ENCODE measurements at regions not wholly inside any gene's neighbourhood (a gene's known extent, or its start where the extent isn't known, plus 50 kb on each side); places are given as distances from the start of the nearest gene placed in this dataset.

DNA sequence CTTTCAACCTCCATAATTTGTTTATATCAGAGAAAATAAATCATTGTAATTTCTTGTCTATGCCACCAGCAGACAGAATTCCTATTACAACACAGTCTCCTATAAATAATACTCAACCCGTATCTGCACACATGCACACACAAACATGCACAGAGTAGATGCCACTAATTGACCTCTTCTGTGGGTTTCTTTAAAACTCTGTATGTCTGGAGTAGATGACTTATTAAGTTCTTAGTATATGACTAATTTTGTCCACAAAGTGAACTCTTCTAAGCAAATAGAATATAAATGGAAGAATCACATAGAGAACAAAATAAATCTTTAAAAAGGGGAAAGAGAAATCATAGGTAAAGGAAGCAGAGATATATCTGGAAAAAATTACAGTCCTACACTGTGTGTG is 452.3 kb downstream of the MTRR start:
- no peak for DNase-seq
- 73 to 95% (median 91%) methylated on average over 1 of the region's 1 CpG for WGBS, 4 donors

DNA sequence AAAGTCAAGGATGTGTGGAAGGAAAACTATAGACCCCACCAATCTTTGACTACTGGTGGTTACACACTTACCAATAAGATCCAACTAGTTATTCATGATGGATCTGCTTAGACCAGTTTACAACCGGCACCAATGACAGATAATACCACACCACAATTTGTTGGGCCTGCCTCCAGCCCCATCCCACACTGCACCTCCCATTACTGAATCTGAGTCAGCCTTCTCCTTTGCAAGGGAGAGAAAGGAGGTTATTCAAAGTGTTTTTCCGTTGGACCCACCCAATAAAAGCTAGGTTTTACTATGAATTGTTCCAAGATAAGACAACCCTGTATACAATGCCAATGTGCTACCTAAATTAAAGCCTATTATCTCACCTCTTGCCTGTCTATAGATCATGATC is 453.5 kb downstream of the MTRR start:
- Histone ChIP-seq H3K9me3 (no peaks in the 10 kb centered on the region), H3K36me3 (no peaks in the 10 kb centered on the region), H3K27ac (no peak overlapping the region), H3K27me3 (no peaks in the 10 kb centered on the region), H3K4me3 (no peak overlapping the region), H3K4me1 (no peaks in the 10 kb centered on the region)
- ATAC-seq (no peak), DNase-seq (no peak)
- 59 to 66% (median 66%) methylated on average over 2 of the region's 2 CpGs for WGBS, 4 donors
- TF ChIP-seq, protein P1, sequence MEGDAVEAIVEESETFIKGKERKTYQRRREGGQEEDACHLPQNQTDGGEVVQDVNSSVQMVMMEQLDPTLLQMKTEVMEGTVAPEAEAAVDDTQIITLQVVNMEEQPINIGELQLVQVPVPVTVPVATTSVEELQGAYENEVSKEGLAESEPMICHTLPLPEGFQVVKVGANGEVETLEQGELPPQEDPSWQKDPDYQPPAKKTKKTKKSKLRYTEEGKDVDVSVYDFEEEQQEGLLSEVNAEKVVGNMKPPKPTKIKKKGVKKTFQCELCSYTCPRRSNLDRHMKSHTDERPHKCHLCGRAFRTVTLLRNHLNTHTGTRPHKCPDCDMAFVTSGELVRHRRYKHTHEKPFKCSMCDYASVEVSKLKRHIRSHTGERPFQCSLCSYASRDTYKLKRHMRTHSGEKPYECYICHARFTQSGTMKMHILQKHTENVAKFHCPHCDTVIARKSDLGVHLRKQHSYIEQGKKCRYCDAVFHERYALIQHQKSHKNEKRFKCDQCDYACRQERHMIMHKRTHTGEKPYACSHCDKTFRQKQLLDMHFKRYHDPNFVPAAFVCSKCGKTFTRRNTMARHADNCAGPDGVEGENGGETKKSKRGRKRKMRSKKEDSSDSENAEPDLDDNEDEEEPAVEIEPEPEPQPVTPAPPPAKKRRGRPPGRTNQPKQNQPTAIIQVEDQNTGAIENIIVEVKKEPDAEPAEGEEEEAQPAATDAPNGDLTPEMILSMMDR (IDR thresholded peaks at IDR 0.05) = no peak
- TF ChIP-seq POLR2A (IDR thresholded peaks at IDR 0.05) = no peak
- intact Hi-C loops (cut with DNase I) = no loop called here

More for the DNA sequence above, 452.3 kb downstream of the MTRR start:
- no peak for ATAC-seq
- Histone ChIP-seq H3K27me3 (no peaks in the 10 kb centered on the region), H3K27ac (no peak overlapping the region), H3K36me3 (no peaks in the 10 kb centered on the region), H3K9me3 (no peaks in the 10 kb centered on the region), H3K4me1 (no peaks in the 10 kb centered on the region), H3K4me3 (no peak overlapping the region)
- TF ChIP-seq POLR2A (IDR thresholded peaks at IDR 0.05) = no peak
- TF ChIP-seq, protein P1 (IDR thresholded peaks at IDR 0.05) = no peak
- intact Hi-C loops (cut with DNase I) = no loop called here

DNA sequence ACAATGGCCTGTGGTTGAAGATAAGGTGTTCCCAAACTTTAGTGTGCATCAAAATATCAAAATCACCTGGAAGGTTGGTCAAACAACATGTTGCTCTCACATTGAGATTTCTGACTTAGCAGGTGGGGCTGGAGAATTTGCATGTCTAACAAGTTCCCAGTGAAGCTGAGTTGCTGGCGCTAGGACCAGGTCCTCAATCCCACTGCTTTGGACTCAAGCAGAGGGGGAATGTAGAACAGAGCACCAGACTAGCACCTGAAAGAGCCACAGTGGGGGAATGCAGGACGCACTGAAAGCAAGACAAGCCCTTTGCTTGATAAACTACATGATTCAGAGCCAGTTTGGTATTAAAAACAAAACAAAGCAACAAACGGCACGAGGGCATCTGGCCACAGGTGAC is 458.1 kb downstream of the MTRR start:
- intact Hi-C loops (cut with DNase I) = no loop called here
- TF ChIP-seq, protein P1 (IDR thresholded peaks at IDR 0.05) = no peak
- no peak for TF ChIP-seq POLR2A (IDR thresholded peaks at IDR 0.05)
- DNase-seq (no peak), ATAC-seq (no peak)
- Histone ChIP-seq H3K27ac (no peak overlapping the region), H3K9me3 (no peaks in the 10 kb centered on the region), H3K27me3 (no peaks in the 10 kb centered on the region), H3K36me3 (no peaks in the 10 kb centered on the region), H3K4me1 (no peaks in the 10 kb centered on the region), H3K4me3 (no peak overlapping the region)
- 57 to 71% (median 65%) methylated on average over 4 of the region's 4 CpGs for WGBS, 4 donors

DNA sequence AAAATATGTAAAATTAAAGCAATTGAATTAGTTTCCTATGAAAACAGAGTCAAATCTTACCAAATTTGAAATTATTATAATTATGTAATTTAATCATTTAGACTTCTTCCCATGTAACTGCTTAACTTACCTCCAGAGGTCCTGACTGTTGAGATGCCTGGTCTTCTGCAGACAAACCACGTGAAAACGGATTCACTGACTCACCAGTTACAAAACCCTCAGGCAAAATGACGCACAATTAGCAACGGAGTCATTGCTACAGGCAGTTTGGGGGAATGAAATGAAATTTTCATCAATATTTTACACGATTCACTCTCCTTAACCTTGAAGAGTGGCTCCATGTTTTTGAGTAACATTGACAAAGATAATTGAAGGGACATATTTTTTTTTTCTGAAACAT is 460.8 kb downstream of the MTRR start:
- intact Hi-C loops (cut with DNase I) = no loop called here
- whole genome bisulfite sequencing, 4 donors = 73 to 76% (median 74%) methylated on average over 5 of the region's 5 CpGs
- Histone ChIP-seq H3K27ac (no peak overlapping the region), H3K27me3 (no peaks in the 10 kb centered on the region), H3K4me3 (no peak overlapping the region), H3K9me3 (no peaks in the 10 kb centered on the region), H3K36me3 (no peaks in the 10 kb centered on the region), H3K4me1 (no peaks in the 10 kb centered on the region)
- DNase-seq (no peak), ATAC-seq (no peak)
- TF ChIP-seq POLR2A (IDR thresholded peaks at IDR 0.05) = no peak
- TF ChIP-seq, protein P1 (IDR thresholded peaks at IDR 0.05) = no peak

Measured in heart left ventricle (tissue), 16 donors.